ENCODE measurements at regions not wholly inside any gene's neighbourhood (a gene's known extent, or its start where the extent isn't known, plus 50 kb on each side); places are given as distances from the start of the nearest gene placed in this dataset.

- Histone ChIP-seq H3K9me3 (ENCODE audit: control insufficient read depth, insufficient read depth, low read length) (no peaks in the 10 kb centered on the region), H3K36me3 (ENCODE audit: control insufficient read depth, insufficient read depth, low read length) (peaks cover 4% of the 10 kb centered on the region), H3K4me3 (ENCODE audit: low read length) (no peak overlapping the region), H3K4me1 (ENCODE audit: control insufficient read depth, insufficient read depth, low read length) (peaks cover 31% of the 10 kb centered on the region), H3K27ac (ENCODE audit: low read length) (no peak overlapping the region), H3K27me3 (ENCODE audit: control insufficient read depth, insufficient read depth, low read length) (no peaks in the 10 kb centered on the region)
- Mint-ChIP-seq H3K9me3 (no peaks in the 10 kb centered on the region), H3K4me3 (no peak overlapping the region), H3K4me1 (peaks cover 31 to 35% of the 10 kb centered on the region in 2 donors), H3K27ac (no peak overlapping the region), H3K36me3 (peaks cover 6% of the 10 kb centered on the region), H3K27me3 (ENCODE audit: low read depth in 2 of 2) (no peaks in the 10 kb centered on the region)
- ATAC-seq (no peak), DNase-seq (no peak)
- 93% methylated on average over 19 of the region's 19 CpGs for WGBS (ENCODE audit: insufficient coverage)
- TF ChIP-seq CTCF (IDR thresholded peaks at IDR 0.05) = no peak
- intact Hi-C loops (cut with micrococcal nuclease) = no loop called here
Observed at GRCh38 chr22:49659281-49659923, 168.3 kb downstream of the BRD1 start.

DNA sequence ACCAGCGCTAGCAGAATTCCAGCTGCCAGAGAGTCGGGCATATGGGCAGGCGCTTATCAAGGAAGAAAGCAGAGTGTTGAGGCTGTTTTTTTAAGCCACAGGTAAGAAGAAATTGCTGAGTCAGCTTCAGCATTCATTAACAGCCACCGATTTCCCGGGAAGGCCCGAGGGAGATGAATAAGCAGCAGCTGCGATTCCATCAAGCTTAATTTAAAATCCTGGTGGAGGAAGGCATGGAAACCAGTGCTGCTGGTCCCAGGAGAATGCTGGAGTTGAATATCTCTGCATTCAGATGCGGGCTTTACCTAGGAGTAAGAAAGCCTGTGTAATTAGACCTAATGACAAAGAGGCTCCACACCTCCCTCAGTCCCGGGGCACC is 168.8 kb downstream of the BRD1 start:
- Mint-ChIP-seq H3K4me3 (peak overlapping the region; percentile 78), H3K27ac (peak overlapping the region; percentile 90 to 94), H3K4me1 (peaks cover 31 to 38% of the 10 kb centered on the region in 2 donors), H3K9me3 (no peaks in the 10 kb centered on the region), H3K27me3 (ENCODE audit: low read depth in 2 of 2) (no peaks in the 10 kb centered on the region), H3K36me3 (peaks cover 6% of the 10 kb centered on the region)
- no peak overlapping the region for H3K27ac ChIP-seq (ENCODE audit: low read length)
- WGBS (ENCODE audit: insufficient coverage) = 56% methylated on average over 8 of the region's 9 CpGs
- no peaks in the 10 kb centered on the region for H3K27me3 ChIP-seq (ENCODE audit: control insufficient read depth, insufficient read depth, low read length)
- no peak for TF ChIP-seq CTCF (IDR thresholded peaks at IDR 0.05)
- intact Hi-C loops (cut with micrococcal nuclease) = no loop called here
- H3K4me3 ChIP-seq (ENCODE audit: low read length) = no peak overlapping the region
- ATAC-seq (no peak), DNase-seq (no peak)
- H3K4me1 ChIP-seq (ENCODE audit: control insufficient read depth, insufficient read depth, low read length) = peaks cover 31% of the 10 kb centered on the region
- no peaks in the 10 kb centered on the region for H3K9me3 ChIP-seq (ENCODE audit: control insufficient read depth, insufficient read depth, low read length)
- H3K36me3 ChIP-seq (ENCODE audit: control insufficient read depth, insufficient read depth, low read length) = peaks cover 4% of the 10 kb centered on the region

GRCh38 chr22:49657974-49658590 is 169.6 kb downstream of the BRD1 start:
- H3K9me3 ChIP-seq (ENCODE audit: control insufficient read depth, insufficient read depth, low read length) = no peaks in the 10 kb centered on the region
- Mint-ChIP-seq H3K4me3 (peak overlapping the region; percentile 100), H3K27me3 (ENCODE audit: low read depth in 2 of 2) (no peaks in the 10 kb centered on the region), H3K36me3 (peaks cover 6% of the 10 kb centered on the region), H3K4me1 (peaks cover 31 to 40% of the 10 kb centered on the region in 2 donors), H3K27ac (peak overlapping the region; percentile 90 to 94), H3K9me3 (no peaks in the 10 kb centered on the region)
- DNase-seq (no peak), ATAC-seq (no peak)
- WGBS (ENCODE audit: insufficient coverage) = 39% methylated on average over 12 of the region's 12 CpGs
- intact Hi-C loops (cut with micrococcal nuclease) = loop anchor here (2.0 kb wide), 1 partner anchor 13 kb away; no protein-coding TSS in a partner anchor
- H3K4me1 ChIP-seq (ENCODE audit: control insufficient read depth, insufficient read depth, low read length) = peaks cover 31% of the 10 kb centered on the region
- peaks cover 4% of the 10 kb centered on the region for H3K36me3 ChIP-seq (ENCODE audit: control insufficient read depth, insufficient read depth, low read length)
- H3K4me3 ChIP-seq (ENCODE audit: low read length) = peak overlapping the region; percentile 88
- peak overlapping the region; percentile 73 for H3K27ac ChIP-seq (ENCODE audit: low read length)
- H3K27me3 ChIP-seq (ENCODE audit: control insufficient read depth, insufficient read depth, low read length) = no peaks in the 10 kb centered on the region
- TF ChIP-seq CTCF (IDR thresholded peaks at IDR 0.05) = no peak
